Breast epithelium (tissue), 4 donors: ENCODE measurements at regions not wholly inside any gene's neighbourhood (a gene's known extent, or its start where the extent isn't known, plus 50 kb on each side); places are given as distances from the start of the nearest gene placed in this dataset.

ENCODE experiments used
- DNase-seq, 2 donors: peaks; one replicate each; pipeline ENCODE4 v3.0.0-alpha.2; 2019; ENCODE audit warnings: low spot score in 2 of 2
- H3K27ac ChIP-seq, 2 donors: fragments of 200-600 bp; sonication (generic) in 1 of 2; one replicate each; pipeline ENCODE4 v1.5.1; 2016 to 2019; ENCODE audit warnings: mild to moderate bottlenecking in 1 of 2
- H3K27me3 ChIP-seq, 2 donors: fragments of 200-600 bp; sonication (generic) in 1 of 2; one replicate each; pipeline versions ENCODE4 v1.5.1 to v1.6.0; 2017 to 2019; ENCODE audit warnings: control low read depth in 1 of 2, mild to moderate bottlenecking in 1 of 2
- H3K36me3 ChIP-seq: fragments of 200-600 bp; one replicate; pipeline ENCODE4 v1.5.1; 2019
- H3K4me1 ChIP-seq, 2 donors: fragments of 200-600 bp; sonication (generic); one replicate each; pipeline ENCODE4 v1.5.1; 2016 to 2019; ENCODE audit warnings: control low read depth in 1 of 2
- H3K4me3 ChIP-seq, 3 donors: fragments of 200-600 bp; sonication (generic); 1 replicate in 2 of 3; 2 replicates in 1 of 3; pipeline ENCODE4 v1.5.1; 2016 to 2019; ENCODE audit warnings: mild to moderate bottlenecking in 3 of 3, moderate library complexity in 2 of 3
- H3K9me3 ChIP-seq, 2 donors: fragments of 200-600 bp; sonication (generic) in 1 of 2; one replicate each; pipeline ENCODE4 v1.5.1; 2016 to 2019; ENCODE audit warnings: control low read depth in 1 of 2
- CTCF ChIP-seq, 3 donors: fragments of 450-650 bp; IDR thresholded peaks; one replicate each; pipeline ENCODE4 v1.5.1; 2016 to 2017; ENCODE audit warnings: antibody characterized with exemption in 3 of 3, mild to moderate bottlenecking in 3 of 3, moderate library complexity in 3 of 3
- POLR2A ChIP-seq: fragments of 450-650 bp; IDR thresholded peaks from one replicate; pipeline ENCODE4 v1.6.1; 2016; ENCODE audit warnings: antibody characterized with exemption, mild to moderate bottlenecking, moderate library complexity
- POLR2AphosphoS5 ChIP-seq, 3 donors: sonication (generic); formaldehyde crosslinking; IDR thresholded peaks; one replicate each; pipeline ENCODE4 v1.6.1; 2017; ENCODE audit warnings: antibody characterized with exemption in 3 of 3
- intact Hi-C: fragments of 100-400 bp; cut with DNase I; formaldehyde crosslinking; loops from one replicate; pipeline ENCODE4 v1.15.1; 2023; ENCODE audit warnings: low total_unique reads

GRCh38 chr4:114156371-114156770, 176.9 kb upstream of the ARSJ start:
- DNase-seq = no peak
- Histone ChIP-seq H3K4me3 (no peak overlapping the region), H3K27ac (no peak overlapping the region), H3K27me3 (no peaks in the 10 kb centered on the region), H3K9me3 (no peaks in the 10 kb centered on the region), H3K36me3 (no peaks in the 10 kb centered on the region), H3K4me1 (no peaks in the 10 kb centered on the region)
- no peak for TF ChIP-seq CTCF (IDR thresholded peaks at IDR 0.05)
- no peak for TF ChIP-seq POLR2AphosphoS5 (IDR thresholded peaks at IDR 0.05)
- TF ChIP-seq POLR2A = no peak
- intact Hi-C loops = no loop called here

GRCh38 chr4:114161809-114162208, 182.4 kb upstream of the ARSJ start:
- no peaks in the 10 kb centered on the region for H3K4me1 ChIP-seq
- H3K27me3 ChIP-seq = no peaks in the 10 kb centered on the region
- no peaks in the 10 kb centered on the region for H3K9me3 ChIP-seq
- DNase-seq = no peak
- intact Hi-C loops = no loop called here
- no peaks in the 10 kb centered on the region for H3K36me3 ChIP-seq
- no peak overlapping the region for H3K27ac ChIP-seq
- TF ChIP-seq POLR2A (no peak), CTCF (IDR thresholded peaks at IDR 0.05) (no peak), POLR2AphosphoS5 (IDR thresholded peaks at IDR 0.05) (no peak)
- H3K4me3 ChIP-seq = no peak overlapping the region

GRCh38 chr4:114163051-114163450, 183.6 kb upstream of the ARSJ start:
- DNase-seq = no peak
- TF ChIP-seq CTCF (IDR thresholded peaks at IDR 0.05) (no peak), POLR2AphosphoS5 (IDR thresholded peaks at IDR 0.05) (no peak), POLR2A (no peak)
- intact Hi-C loops = no loop called here

GRCh38 chr4:114173968-114174367, 194.5 kb upstream of the ARSJ start:
- intact Hi-C loops = no loop called here
- TF ChIP-seq POLR2AphosphoS5 (IDR thresholded peaks at IDR 0.05) = no peak
- TF ChIP-seq CTCF (IDR thresholded peaks at IDR 0.05) = no peak
- TF ChIP-seq POLR2A = no peak
- no peaks in the 10 kb centered on the region for H3K4me1 ChIP-seq
- H3K4me3 ChIP-seq = no peak overlapping the region
- H3K36me3 ChIP-seq = no peaks in the 10 kb centered on the region
- no peaks in the 10 kb centered on the region for H3K27me3 ChIP-seq
- DNase-seq = no peak
- no peaks in the 10 kb centered on the region for H3K9me3 ChIP-seq
- no peak overlapping the region for H3K27ac ChIP-seq

More at GRCh38 chr4:114163051-114163450, 183.6 kb upstream of the ARSJ start:
- Histone ChIP-seq H3K9me3 (no peaks in the 10 kb centered on the region), H3K27ac (no peak overlapping the region), H3K4me1 (no peaks in the 10 kb centered on the region), H3K4me3 (no peak overlapping the region), H3K27me3 (no peaks in the 10 kb centered on the region), H3K36me3 (no peaks in the 10 kb centered on the region)

GRCh38 chr4:114177628-114178027, 198.2 kb upstream of the ARSJ start:
- no peak overlapping the region for H3K4me3 ChIP-seq
- no peak for DNase-seq
- intact Hi-C loops = no loop called here
- no peak for TF ChIP-seq CTCF (IDR thresholded peaks at IDR 0.05)
- TF ChIP-seq POLR2A = no peak
- TF ChIP-seq POLR2AphosphoS5 (IDR thresholded peaks at IDR 0.05) = no peak
- H3K27ac ChIP-seq = no peak overlapping the region
- no peaks in the 10 kb centered on the region for H3K36me3 ChIP-seq
- no peaks in the 10 kb centered on the region for H3K4me1 ChIP-seq
- no peaks in the 10 kb centered on the region for H3K9me3 ChIP-seq
- H3K27me3 ChIP-seq = no peaks in the 10 kb centered on the region
